WTC11 (cell line): ENCODE measurements at regions not wholly inside any gene's neighbourhood (a gene's known extent, or its start where the extent isn't known, plus 50 kb on each side); places are given as distances from the start of the nearest gene placed in this dataset.

Source experiments
- ATAC-seq: fragments of 200-7000 bp; cut with Tn5 transposase; 2 replicates; pipeline ENCODE4 v1.10.0; 2021; ENCODE audit warnings: mild to moderate bottlenecking, moderate library complexity
- CTCF ChIA-PET: fragments of 300-600 bp; sonication (Branson Sonifier 250); formaldehyde crosslinking; loops from one replicate; lab custom pipeline; 2021; ENCODE audit warnings: antibody characterized with exemption; lab: Charles Lee
- POLR2A ChIA-PET: fragments of 350-600 bp; sonication (Branson Sonifier 250); formaldehyde crosslinking; loops from one replicate; lab custom pipeline; 2021; ENCODE audit warnings: antibody characterized with exemption; lab: Charles Lee
- DNase-seq: peaks from one replicate; pipeline ENCODE4 v3.0.0; 2021; ENCODE audit warnings: low spot score
- H3K27ac Mint-ChIP-seq: 2 replicates; pipeline ENCODE4 v1.8.0; 2021; ENCODE audit warnings: mixed read lengths
- H3K27me3 Mint-ChIP-seq: 2 replicates; pipeline ENCODE4 v1.8.0; 2021; ENCODE audit warnings: low read depth, mild to moderate bottlenecking, moderate library complexity, mixed read lengths
- H3K36me3 Mint-ChIP-seq: 2 replicates; pipeline ENCODE4 v1.8.0; 2021; ENCODE audit warnings: mixed read lengths
- H3K4me1 Mint-ChIP-seq: 2 replicates; pipeline ENCODE4 v1.8.0; 2022; ENCODE audit warnings: mixed read lengths
- H3K4me3 Mint-ChIP-seq: 2 replicates; pipeline ENCODE4 v1.8.0; 2021; ENCODE audit warnings: mild to moderate bottlenecking, moderate library complexity, mixed read lengths
- H3K9me3 Mint-ChIP-seq: 2 replicates; pipeline ENCODE4 v1.8.0; 2021; ENCODE audit warnings: mixed read lengths
- CREB1 ChIP-seq: sonication (generic); formaldehyde crosslinking; IDR thresholded peaks from 2 replicates; pipeline ENCODE4 v1.8.0; 2023; ENCODE audit warnings: mild to moderate bottlenecking, missing genetic modification reagents
- E2F4 ChIP-seq: sonication (generic); formaldehyde crosslinking; IDR thresholded peaks from 2 replicates; pipeline ENCODE4 v1.8.1; 2022; ENCODE audit warnings: low read depth, mild to moderate bottlenecking, moderate library complexity, missing genetic modification reagents, borderline replicate concordance
- ERG ChIP-seq: fragments of 250-450 bp; sonication (Bioruptor Pico); IDR thresholded peaks from 2 replicates; pipeline ENCODE4 v1.8.0; 2021; ENCODE audit warnings: mild to moderate bottlenecking
- FOXJ3 ChIP-seq: sonication (generic); formaldehyde crosslinking; IDR thresholded peaks from 2 replicates; pipeline ENCODE4 v1.9.0; 2021; ENCODE audit warnings: missing genetic modification reagents, mild to moderate bottlenecking, borderline replicate concordance
- FOXP1 ChIP-seq: sonication (generic); formaldehyde crosslinking; IDR thresholded peaks from 2 replicates; pipeline ENCODE4 v1.8.0; 2022; ENCODE audit warnings: missing genetic modification reagents, mild to moderate bottlenecking, moderate library complexity, borderline replicate concordance
- GRHL2 ChIP-seq: fragments of 250-450 bp; sonication (Bioruptor Pico); IDR thresholded peaks from 2 replicates; pipeline ENCODE4 v1.8.0; 2022; ENCODE audit warnings: mild to moderate bottlenecking, moderate library complexity; ENCODE audit not compliant: insufficient replicate concordance, severe bottlenecking
- HMGXB4 ChIP-seq: sonication (generic); formaldehyde crosslinking; IDR thresholded peaks from 2 replicates; pipeline ENCODE4 v1.8.1; 2023; ENCODE audit warnings: mild to moderate bottlenecking, moderate library complexity, missing genetic modification reagents
- IRF2 ChIP-seq: sonication (generic); formaldehyde crosslinking; IDR thresholded peaks from 2 replicates; pipeline ENCODE4 v1.8.0; 2022; ENCODE audit warnings: low read depth, missing genetic modification reagents, borderline replicate concordance
- NFATC4 ChIP-seq: fragments of 250-450 bp; sonication (Bioruptor Pico); IDR thresholded peaks from 2 replicates; pipeline ENCODE4 v1.9.0; 2021; ENCODE audit warnings: mild to moderate bottlenecking
- NFYB ChIP-seq: sonication (generic); formaldehyde crosslinking; conservative IDR thresholded peaks from 2 replicates; pipeline ENCODE4 v1.8.0; 2022; ENCODE audit warnings: low read depth, missing genetic modification reagents
- NR1H2 ChIP-seq: sonication (generic); formaldehyde crosslinking; IDR thresholded peaks from 2 replicates; pipeline ENCODE4 v1.9.0; 2021; ENCODE audit warnings: mild to moderate bottlenecking, moderate library complexity, missing genetic modification reagents
- NR2C2 ChIP-seq: sonication (generic); formaldehyde crosslinking; IDR thresholded peaks from 2 replicates; pipeline ENCODE4 v1.8.0; 2022; ENCODE audit warnings: mild to moderate bottlenecking, missing genetic modification reagents
- PREB ChIP-seq: sonication (generic); formaldehyde crosslinking; IDR thresholded peaks from 2 replicates; pipeline ENCODE4 v1.8.1; 2022; ENCODE audit warnings: mild to moderate bottlenecking, missing genetic modification reagents, moderate library complexity, borderline replicate concordance
- RORB ChIP-seq: fragments of 250-450 bp; sonication (Bioruptor Pico); IDR thresholded peaks from 2 replicates; pipeline ENCODE4 v1.9.0; 2021; ENCODE audit warnings: mild to moderate bottlenecking
- SP1 ChIP-seq: sonication (generic); formaldehyde crosslinking; conservative IDR thresholded peaks from 2 replicates; pipeline ENCODE4 v1.8.1; 2022; ENCODE audit warnings: missing genetic modification reagents
- TP53 ChIP-seq: sonication (generic); formaldehyde crosslinking; IDR thresholded peaks from 2 replicates; pipeline ENCODE4 v1.8.1; 2023; ENCODE audit warnings: mild to moderate bottlenecking, missing genetic modification reagents
- ZNF121 ChIP-seq: sonication (generic); formaldehyde crosslinking; IDR thresholded peaks from 2 replicates; pipeline ENCODE4 v1.8.0; 2023; ENCODE audit warnings: missing genetic modification reagents
- ZNF232 ChIP-seq: sonication (generic); formaldehyde crosslinking; IDR thresholded peaks from 2 replicates; pipeline ENCODE4 v1.8.0; 2022; ENCODE audit warnings: mild to moderate bottlenecking, missing genetic modification reagents
- ZNF416 ChIP-seq: fragments of 250-450 bp; sonication (Bioruptor Pico); IDR thresholded peaks from 2 replicates; pipeline ENCODE4 v1.9.0; 2021; ENCODE audit warnings: mild to moderate bottlenecking, inconsistent platforms
- ZNF423 ChIP-seq: fragments of 250-450 bp; sonication (Bioruptor Pico); IDR thresholded peaks from 2 replicates; pipeline ENCODE4 v2.1.2; 2022; ENCODE audit warnings: mild to moderate bottlenecking, moderate library complexity
- ZNF425 ChIP-seq: fragments of 250-450 bp; sonication (Bioruptor Pico); conservative IDR thresholded peaks from 2 replicates; pipeline ENCODE4 v1.9.0; 2021; ENCODE audit warnings: mild to moderate bottlenecking
- ZSCAN18 ChIP-seq: fragments of 250-450 bp; sonication (Bioruptor Pico); IDR thresholded peaks from 2 replicates; pipeline ENCODE4 v2.1.2; 2022; ENCODE audit warnings: mild to moderate bottlenecking, moderate library complexity

- Mint-ChIP-seq H3K9me3 (no peaks in the 10 kb centered on the region), H3K4me1 (peaks cover 14% of the 10 kb centered on the region), H3K4me3 (no peak overlapping the region), H3K36me3 (no peaks in the 10 kb centered on the region), H3K27me3 (no peaks in the 10 kb centered on the region), H3K27ac (no peak overlapping the region)
- CTCF ChIA-PET = no interaction called here
- DNase-seq = no peak
- no peak for ATAC-seq
- TF ChIP-seq ZNF121 (CRISPR knock-in tag) (no peak), ZSCAN18 (CRISPR knock-in tag) (no peak), NR2C2 (CRISPR knock-in tag) (no peak), ZNF425 (CRISPR knock-in tag) (no peak), NR1H2 (CRISPR knock-in tag) (no peak), E2F4 (CRISPR knock-in tag) (no peak), ERG (no peak), PREB (CRISPR knock-in tag) (no peak)
- POLR2A ChIA-PET = no interaction called here
Observed at GRCh38 chrX:43508694-43509093, 147.4 kb upstream of the MAOA start.

- Mint-ChIP-seq H3K36me3 (no peaks in the 10 kb centered on the region), H3K4me1 (peaks cover 8% of the 10 kb centered on the region; the same call in 1 of the 2 replicates)
- CTCF ChIA-PET = no interaction called here
Observed at GRCh38 chrX:43510209-43510608, 145.9 kb upstream of the MAOA start.

GRCh38 chrX:43513085-43513484 lies 143.0 kb upstream of the MAOA start:
- H3K4me1 Mint-ChIP-seq = no peaks in the 10 kb centered on the region
- POLR2A ChIA-PET = no interaction called here
- ATAC-seq (no peak), DNase-seq (no peak)
- no peaks in the 10 kb centered on the region for H3K27me3 Mint-ChIP-seq
- no peaks in the 10 kb centered on the region for H3K36me3 Mint-ChIP-seq
- CTCF ChIA-PET = no interaction called here
- H3K9me3 Mint-ChIP-seq = no peaks in the 10 kb centered on the region
- H3K4me3 Mint-ChIP-seq = no peak overlapping the region
- no peak overlapping the region for H3K27ac Mint-ChIP-seq
- TF ChIP-seq GRHL2 (CRISPR knock-in tag) (no peak), ZNF423 (no peak), NR2C2 (CRISPR knock-in tag) (no peak), ZNF232 (CRISPR knock-in tag) (no peak), FOXJ3 (no peak), CREB1 (CRISPR knock-in tag) (no peak), TP53 (no peak), HMGXB4 (CRISPR knock-in tag) (no peak), FOXP1 (no peak), NFYB (CRISPR knock-in tag) (no peak), ZNF416 (no peak), NFATC4 (CRISPR knock-in tag) (no peak), SP1 (CRISPR knock-in tag) (no peak)

More at GRCh38 chrX:43510209-43510608, 145.9 kb upstream of the MAOA start:
- Mint-ChIP-seq H3K4me3 (no peak overlapping the region), H3K9me3 (no peaks in the 10 kb centered on the region), H3K27me3 (no peaks in the 10 kb centered on the region), H3K27ac (no peak overlapping the region)
- ATAC-seq (no peak), DNase-seq (no peak)
- POLR2A ChIA-PET = no interaction called here
- TF ChIP-seq IRF2 (CRISPR knock-in tag) (no peak), RORB (no peak), ZNF416 (no peak)
